ENCODE measurements at regions not wholly inside any gene's neighbourhood (a gene's known extent, or its start where the extent isn't known, plus 50 kb on each side); places are given as distances from the start of the nearest gene placed in this dataset.

- no peaks in the 10 kb centered on the region for H3K9me3 ChIP-seq (ENCODE audit: control insufficient read depth in 1 of 2, low read length in 2 of 2)
Measured at GRCh38 chr6:50925981-50926380, 107.3 kb downstream of the TFAP2B start.

GRCh38 chr6:50927800-50928199, 109.1 kb downstream of the TFAP2B start:
- Histone ChIP-seq H3K9ac (ENCODE audit: low read depth in 1 of 2, low read length in 2 of 2) (no peak overlapping the region), H3K9me3 (ENCODE audit: control insufficient read depth in 1 of 2, low read length in 2 of 2) (no peaks in the 10 kb centered on the region), H3K27me3 (ENCODE audit: control insufficient read depth in 1 of 2, insufficient read depth in 2 of 2, low read length in 2 of 2) (no peaks in the 10 kb centered on the region), H3K27ac (ENCODE audit: low read depth, low read length) (no peak overlapping the region), H3K4me3 (ENCODE audit: low read depth in 1 of 2, low read length in 2 of 2) (no peak overlapping the region), H3K4me1 (ENCODE audit: control insufficient read depth in 1 of 2, insufficient read depth in 2 of 2, low read length in 2 of 2) (no peaks in the 10 kb centered on the region), H3K36me3 (ENCODE audit: control insufficient read depth in 1 of 2, insufficient read depth in 2 of 2, low read length in 2 of 2) (no peaks in the 10 kb centered on the region)

More at GRCh38 chr6:50925981-50926380, 107.3 kb downstream of the TFAP2B start:
- Histone ChIP-seq H3K4me3 (ENCODE audit: low read depth in 1 of 2, low read length in 2 of 2) (no peak overlapping the region), H3K4me1 (ENCODE audit: control insufficient read depth in 1 of 2, insufficient read depth in 2 of 2, low read length in 2 of 2) (no peaks in the 10 kb centered on the region), H3K27ac (ENCODE audit: low read depth, low read length) (no peak overlapping the region), H3K27me3 (ENCODE audit: control insufficient read depth in 1 of 2, insufficient read depth in 2 of 2, low read length in 2 of 2) (no peaks in the 10 kb centered on the region), H3K9ac (ENCODE audit: low read depth in 1 of 2, low read length in 2 of 2) (no peak overlapping the region), H3K36me3 (ENCODE audit: control insufficient read depth in 1 of 2, insufficient read depth in 2 of 2, low read length in 2 of 2) (no peaks in the 10 kb centered on the region)

GRCh38 chr6:50929323-50929722, 110.7 kb downstream of the TFAP2B start:
- Histone ChIP-seq H3K36me3 (ENCODE audit: control insufficient read depth in 1 of 2, insufficient read depth in 2 of 2, low read length in 2 of 2) (no peaks in the 10 kb centered on the region), H3K9me3 (ENCODE audit: control insufficient read depth in 1 of 2, low read length in 2 of 2) (no peaks in the 10 kb centered on the region), H3K4me3 (ENCODE audit: low read depth in 1 of 2, low read length in 2 of 2) (no peak overlapping the region), H3K27ac (ENCODE audit: low read depth, low read length) (no peak overlapping the region), H3K9ac (ENCODE audit: low read depth in 1 of 2, low read length in 2 of 2) (no peak overlapping the region), H3K4me1 (ENCODE audit: control insufficient read depth in 1 of 2, insufficient read depth in 2 of 2, low read length in 2 of 2) (no peaks in the 10 kb centered on the region), H3K27me3 (ENCODE audit: control insufficient read depth in 1 of 2, insufficient read depth in 2 of 2, low read length in 2 of 2) (no peaks in the 10 kb centered on the region)

GRCh38 chr6:50935442-50935841, 116.8 kb downstream of the TFAP2B start:
- Histone ChIP-seq H3K4me1 (ENCODE audit: control insufficient read depth in 1 of 2, insufficient read depth in 2 of 2, low read length in 2 of 2) (no peaks in the 10 kb centered on the region), H3K27me3 (ENCODE audit: control insufficient read depth in 1 of 2, insufficient read depth in 2 of 2, low read length in 2 of 2) (no peaks in the 10 kb centered on the region), H3K27ac (ENCODE audit: low read depth, low read length) (no peak overlapping the region), H3K4me3 (ENCODE audit: low read depth in 1 of 2, low read length in 2 of 2) (no peak overlapping the region), H3K36me3 (ENCODE audit: control insufficient read depth in 1 of 2, insufficient read depth in 2 of 2, low read length in 2 of 2) (no peaks in the 10 kb centered on the region), H3K9me3 (ENCODE audit: control insufficient read depth in 1 of 2, low read length in 2 of 2) (no peaks in the 10 kb centered on the region), H3K9ac (ENCODE audit: low read depth in 1 of 2, low read length in 2 of 2) (no peak overlapping the region)

- H3K36me3 ChIP-seq (ENCODE audit: control insufficient read depth in 1 of 2, insufficient read depth in 2 of 2, low read length in 2 of 2): no peaks in the 10 kb centered on the region
- no peaks in the 10 kb centered on the region for H3K4me1 ChIP-seq (ENCODE audit: control insufficient read depth in 1 of 2, insufficient read depth in 2 of 2, low read length in 2 of 2)
- no peak overlapping the region for H3K9ac ChIP-seq (ENCODE audit: low read depth in 1 of 2, low read length in 2 of 2)
- H3K27ac ChIP-seq (ENCODE audit: low read depth, low read length): no peak overlapping the region
- no peaks in the 10 kb centered on the region for H3K27me3 ChIP-seq (ENCODE audit: control insufficient read depth in 1 of 2, insufficient read depth in 2 of 2, low read length in 2 of 2)
- H3K9me3 ChIP-seq (ENCODE audit: control insufficient read depth in 1 of 2, low read length in 2 of 2): no peaks in the 10 kb centered on the region
- H3K4me3 ChIP-seq (ENCODE audit: low read depth in 1 of 2, low read length in 2 of 2): no peak overlapping the region
Measured at GRCh38 chr6:50936277-50936681, 117.6 kb downstream of the TFAP2B start.

- no peak overlapping the region for H3K4me3 ChIP-seq (ENCODE audit: low read depth in 1 of 2, low read length in 2 of 2)
- H3K4me1 ChIP-seq (ENCODE audit: control insufficient read depth in 1 of 2, insufficient read depth in 2 of 2, low read length in 2 of 2): no peaks in the 10 kb centered on the region
- H3K36me3 ChIP-seq (ENCODE audit: control insufficient read depth in 1 of 2, insufficient read depth in 2 of 2, low read length in 2 of 2): no peaks in the 10 kb centered on the region
- no peak overlapping the region for H3K9ac ChIP-seq (ENCODE audit: low read depth in 1 of 2, low read length in 2 of 2)
- H3K27ac ChIP-seq (ENCODE audit: low read depth, low read length): no peak overlapping the region
- no peaks in the 10 kb centered on the region for H3K9me3 ChIP-seq (ENCODE audit: control insufficient read depth in 1 of 2, low read length in 2 of 2)
- no peaks in the 10 kb centered on the region for H3K27me3 ChIP-seq (ENCODE audit: control insufficient read depth in 1 of 2, insufficient read depth in 2 of 2, low read length in 2 of 2)
Measured at GRCh38 chr6:50939931-50940330, 121.3 kb downstream of the TFAP2B start.

GRCh38 chr6:50945789-50946188, 127.1 kb downstream of the TFAP2B start:
- Histone ChIP-seq H3K4me3 (ENCODE audit: low read depth in 1 of 2, low read length in 2 of 2) (no peak overlapping the region), H3K27me3 (ENCODE audit: control insufficient read depth in 1 of 2, insufficient read depth in 2 of 2, low read length in 2 of 2) (no peaks in the 10 kb centered on the region), H3K9ac (ENCODE audit: low read depth in 1 of 2, low read length in 2 of 2) (no peak overlapping the region), H3K9me3 (ENCODE audit: control insufficient read depth in 1 of 2, low read length in 2 of 2) (no peaks in the 10 kb centered on the region), H3K4me1 (ENCODE audit: control insufficient read depth in 1 of 2, insufficient read depth in 2 of 2, low read length in 2 of 2) (no peaks in the 10 kb centered on the region), H3K36me3 (ENCODE audit: control insufficient read depth in 1 of 2, insufficient read depth in 2 of 2, low read length in 2 of 2) (no peaks in the 10 kb centered on the region), H3K27ac (ENCODE audit: low read depth, low read length) (no peak overlapping the region)

- no peak overlapping the region for H3K4me3 ChIP-seq (ENCODE audit: low read depth in 1 of 2, low read length in 2 of 2)
- H3K9me3 ChIP-seq (ENCODE audit: control insufficient read depth in 1 of 2, low read length in 2 of 2): no peaks in the 10 kb centered on the region
- no peaks in the 10 kb centered on the region for H3K4me1 ChIP-seq (ENCODE audit: control insufficient read depth in 1 of 2, insufficient read depth in 2 of 2, low read length in 2 of 2)
- no peak overlapping the region for H3K27ac ChIP-seq (ENCODE audit: low read depth, low read length)
- no peak overlapping the region for H3K9ac ChIP-seq (ENCODE audit: low read depth in 1 of 2, low read length in 2 of 2)
- H3K36me3 ChIP-seq (ENCODE audit: control insufficient read depth in 1 of 2, insufficient read depth in 2 of 2, low read length in 2 of 2): no peaks in the 10 kb centered on the region
- H3K27me3 ChIP-seq (ENCODE audit: control insufficient read depth in 1 of 2, insufficient read depth in 2 of 2, low read length in 2 of 2): no peaks in the 10 kb centered on the region
Measured at GRCh38 chr6:50952092-50952907, 133.6 kb downstream of the TFAP2B start.

GRCh38 chr6:50956014-50956413, 137.3 kb downstream of the TFAP2B start:
- no peaks in the 10 kb centered on the region for H3K9me3 ChIP-seq (ENCODE audit: control insufficient read depth in 1 of 2, low read length in 2 of 2)

GRCh38 chr6:50958148-50958697, 139.6 kb downstream of the TFAP2B start:
- no peaks in the 10 kb centered on the region for H3K4me1 ChIP-seq (ENCODE audit: control insufficient read depth in 1 of 2, insufficient read depth in 2 of 2, low read length in 2 of 2)
- no peak overlapping the region for H3K4me3 ChIP-seq (ENCODE audit: low read depth in 1 of 2, low read length in 2 of 2)
- H3K27ac ChIP-seq (ENCODE audit: low read depth, low read length): no peak overlapping the region
- no peak overlapping the region for H3K9ac ChIP-seq (ENCODE audit: low read depth in 1 of 2, low read length in 2 of 2)
- no peaks in the 10 kb centered on the region for H3K27me3 ChIP-seq (ENCODE audit: control insufficient read depth in 1 of 2, insufficient read depth in 2 of 2, low read length in 2 of 2)
- H3K36me3 ChIP-seq (ENCODE audit: control insufficient read depth in 1 of 2, insufficient read depth in 2 of 2, low read length in 2 of 2): no peaks in the 10 kb centered on the region
- no peaks in the 10 kb centered on the region for H3K9me3 ChIP-seq (ENCODE audit: control insufficient read depth in 1 of 2, low read length in 2 of 2)

More at GRCh38 chr6:50956014-50956413, 137.3 kb downstream of the TFAP2B start:
- Histone ChIP-seq H3K27me3 (ENCODE audit: control insufficient read depth in 1 of 2, insufficient read depth in 2 of 2, low read length in 2 of 2) (no peaks in the 10 kb centered on the region), H3K4me3 (ENCODE audit: low read depth in 1 of 2, low read length in 2 of 2) (no peak overlapping the region), H3K4me1 (ENCODE audit: control insufficient read depth in 1 of 2, insufficient read depth in 2 of 2, low read length in 2 of 2) (no peaks in the 10 kb centered on the region), H3K9ac (ENCODE audit: low read depth in 1 of 2, low read length in 2 of 2) (no peak overlapping the region), H3K27ac (ENCODE audit: low read depth, low read length) (no peak overlapping the region), H3K36me3 (ENCODE audit: control insufficient read depth in 1 of 2, insufficient read depth in 2 of 2, low read length in 2 of 2) (no peaks in the 10 kb centered on the region)

Measured in duodenal mucosa (tissue), 2 donors.